Calu3 (cell line): ENCODE measurements at regions not wholly inside any gene's neighbourhood (a gene's known extent, or its start where the extent isn't known, plus 50 kb on each side); places are given as distances from the start of the nearest gene placed in this dataset.

Experiments
- BruUV-seq: library from RNA; stranded (reverse); fragments of 400-500 nt; replicated peaks from 2 replicates; lab custom pipeline; 2021; lab: Mats Ljungman, UMichigan
- CTCF ChIA-PET: fragments of 300-600 bp; sonication (Branson Sonifier 250); formaldehyde crosslinking; loops from one replicate; lab custom pipeline; 2022; ENCODE audit warnings: antibody characterized with exemption; lab: Charles Lee
- DNase-seq: peaks from one replicate; pipeline ENCODE4 v3.0.0; 2022
- H3K27ac Mint-ChIP-seq: one replicate; pipeline ENCODE4 v1.8.0; 2022; ENCODE audit warnings: mixed read lengths; ENCODE audit not compliant: unreplicated experiment
- H3K27me3 Mint-ChIP-seq: one replicate; pipeline ENCODE4 v1.8.0; 2022; ENCODE audit warnings: mixed read lengths; ENCODE audit not compliant: unreplicated experiment
- H3K36me3 Mint-ChIP-seq: one replicate; pipeline ENCODE4 v1.8.0; 2022; ENCODE audit warnings: mild to moderate bottlenecking, moderate library complexity, mixed read lengths; ENCODE audit not compliant: insufficient read depth, unreplicated experiment
- H3K4me1 Mint-ChIP-seq: one replicate; pipeline ENCODE4 v1.8.0; 2022; ENCODE audit warnings: mild to moderate bottlenecking, low read depth, mixed read lengths; ENCODE audit not compliant: unreplicated experiment
- H3K4me3 Mint-ChIP-seq: one replicate; pipeline ENCODE4 v1.8.0; 2022; ENCODE audit warnings: mild to moderate bottlenecking, low read depth, moderate library complexity, mixed read lengths; ENCODE audit not compliant: unreplicated experiment
- H3K9me3 Mint-ChIP-seq: one replicate; pipeline ENCODE4 v1.8.0; 2022; ENCODE audit warnings: low read depth, mixed read lengths; ENCODE audit not compliant: unreplicated experiment
- CTCF ChIP-seq: fragments of 200-600 bp; IDR thresholded peaks from one replicate; pipeline ENCODE4 v1.8.0; 2022; ENCODE audit warnings: antibody characterized with exemption; ENCODE audit not compliant: unreplicated experiment
- intact Hi-C: fragments of 100-400 bp; cut with micrococcal nuclease; formaldehyde crosslinking; loops from one replicate; pipeline ENCODE4 v1.10.0; 2022; ENCODE audit not compliant: unreplicated experiment

GRCh38 chr13:21823416-21823815 is 152.5 kb downstream of the FGF9 start:
- no peak overlapping the region for H3K4me3 Mint-ChIP-seq
- no TSS peak for BruUV-seq
- CTCF ChIA-PET: no interaction called here

GRCh38 chr13:21823949-21824348 is 153.1 kb downstream of the FGF9 start:
- no peak for DNase-seq
- H3K27ac Mint-ChIP-seq: no peak overlapping the region
- H3K4me1 Mint-ChIP-seq: peaks cover 18% of the 10 kb centered on the region
- CTCF ChIA-PET: no interaction called here
- no peaks in the 10 kb centered on the region for H3K27me3 Mint-ChIP-seq
- no TSS peak for BruUV-seq
- H3K36me3 Mint-ChIP-seq: peaks cover 5% of the 10 kb centered on the region
- no peaks in the 10 kb centered on the region for H3K9me3 Mint-ChIP-seq
- no peak for TF ChIP-seq CTCF
- intact Hi-C loops: loop anchor here (10.0 kb wide), 1 partner anchor 149 kb away; the partner anchor contains the start of gene FGF9
- no peak overlapping the region for H3K4me3 Mint-ChIP-seq

More at GRCh38 chr13:21823416-21823815, 152.5 kb downstream of the FGF9 start:
- Mint-ChIP-seq H3K9me3 (no peaks in the 10 kb centered on the region), H3K27me3 (no peaks in the 10 kb centered on the region), H3K4me1 (peaks cover 18% of the 10 kb centered on the region), H3K36me3 (peaks cover 5% of the 10 kb centered on the region), H3K27ac (no peak overlapping the region)
- TF ChIP-seq CTCF: no peak
- intact Hi-C loops: loop anchor here (10.0 kb wide), 1 partner anchor 149 kb away; the partner anchor contains the start of gene FGF9
- DNase-seq: no peak

GRCh38 chr13:21825186-21825585 is 154.3 kb downstream of the FGF9 start:
- Mint-ChIP-seq H3K9me3 (no peaks in the 10 kb centered on the region), H3K4me1 (peaks cover 18% of the 10 kb centered on the region)
- no TSS peak for BruUV-seq

GRCh38 chr13:21825801-21826200 is 154.9 kb downstream of the FGF9 start:
- CTCF ChIA-PET: no interaction called here
- Mint-ChIP-seq H3K27ac (no peak overlapping the region), H3K4me3 (no peak overlapping the region), H3K27me3 (no peaks in the 10 kb centered on the region), H3K36me3 (peaks cover 5% of the 10 kb centered on the region), H3K4me1 (peaks cover 18% of the 10 kb centered on the region), H3K9me3 (no peaks in the 10 kb centered on the region)
- TF ChIP-seq CTCF: no peak
- BruUV-seq: no TSS peak
- DNase-seq: no peak
- intact Hi-C loops: loop anchor here (10.0 kb wide), 1 partner anchor 151 kb away; the partner anchor contains the start of gene FGF9

More at GRCh38 chr13:21825186-21825585, 154.3 kb downstream of the FGF9 start:
- CTCF ChIA-PET: no interaction called here
- Mint-ChIP-seq H3K27me3 (no peaks in the 10 kb centered on the region), H3K4me3 (peak overlapping the region; percentile 39), H3K36me3 (peaks cover 5% of the 10 kb centered on the region), H3K27ac (peak overlapping the region; percentile 60)
- peak; percentile 14 for DNase-seq
- TF ChIP-seq CTCF: no peak
- intact Hi-C loops: loop anchor here (10.0 kb wide), 1 partner anchor 150 kb away; the partner anchor contains the start of gene FGF9
